NCI-H226 (cell line): ENCODE measurements at regions not wholly inside any gene's neighbourhood (a gene's known extent, or its start where the extent isn't known, plus 50 kb on each side); places are given as distances from the start of the nearest gene placed in this dataset.

Experiments
- DNase-seq: peaks from one replicate; pipeline ENCODE4 v3.0.0-alpha.2; 2015

- no peak for DNase-seq
Observed at GRCh38 chr5:124581738-124582560, 164.5 kb downstream of the ZNF608 start.

DNA sequence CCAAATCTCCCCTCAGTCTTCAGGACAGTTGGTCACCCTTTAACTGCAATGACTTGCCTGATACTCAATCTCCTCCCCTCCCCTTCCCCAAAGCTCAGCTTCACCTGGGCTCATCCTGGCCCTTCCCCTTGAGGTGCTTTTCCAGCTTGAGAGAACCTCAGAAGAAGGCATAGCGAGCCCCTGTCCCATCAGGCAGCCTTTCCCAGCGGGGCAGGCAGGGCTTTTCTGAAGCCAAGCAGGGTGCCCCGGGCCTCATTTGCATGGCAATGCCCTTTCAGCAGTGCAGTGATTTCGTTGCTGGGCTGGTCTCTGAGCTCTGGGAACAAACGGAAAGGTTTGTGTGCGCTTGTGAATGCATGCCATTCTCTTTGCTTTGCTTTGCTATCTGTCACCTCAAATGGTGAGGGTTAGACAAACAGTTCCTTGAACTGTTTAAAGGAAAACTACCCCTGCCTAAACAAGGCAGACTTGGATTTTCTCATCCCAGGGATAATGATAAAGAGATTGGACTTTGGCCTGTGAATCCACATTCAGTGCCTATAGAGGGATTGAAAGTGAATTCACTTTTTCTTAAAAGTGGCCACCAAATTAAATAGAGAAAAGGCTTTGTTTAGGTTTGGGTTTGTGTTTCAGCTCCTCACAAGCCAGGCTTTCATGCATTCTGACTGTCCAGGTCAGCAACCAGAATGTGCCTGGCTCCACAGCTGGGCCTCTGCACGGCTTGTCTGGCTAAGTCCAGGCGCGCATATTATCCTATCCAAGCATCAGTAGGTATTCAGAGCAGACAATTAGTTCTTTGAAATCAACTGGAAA, 165.3 kb downstream of the ZNF608 start:
- no peak for DNase-seq

DNA sequence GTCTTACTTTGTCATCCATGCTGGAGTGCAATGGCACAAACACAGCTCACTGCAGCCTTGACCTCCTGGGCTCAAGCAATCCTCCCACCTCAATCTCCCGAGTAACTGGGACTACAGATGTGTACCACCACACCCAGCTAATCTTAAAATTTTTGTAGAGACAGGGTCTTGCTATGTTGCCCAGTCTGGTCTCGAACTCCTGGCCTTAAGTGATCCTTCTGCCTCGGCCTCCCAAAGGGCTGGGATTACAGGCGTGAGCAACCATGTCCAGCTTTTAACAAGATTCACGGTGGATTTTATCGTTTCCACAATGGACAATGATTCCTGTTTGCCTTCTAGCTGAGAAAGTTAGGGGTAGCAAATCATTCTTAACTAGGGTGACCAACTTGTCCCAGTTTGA, 165.9 kb downstream of the ZNF608 start:
- no peak for DNase-seq

GRCh38 chr5:124576848-124577409, 169.5 kb downstream of the ZNF608 start:
- no peak for DNase-seq

DNA sequence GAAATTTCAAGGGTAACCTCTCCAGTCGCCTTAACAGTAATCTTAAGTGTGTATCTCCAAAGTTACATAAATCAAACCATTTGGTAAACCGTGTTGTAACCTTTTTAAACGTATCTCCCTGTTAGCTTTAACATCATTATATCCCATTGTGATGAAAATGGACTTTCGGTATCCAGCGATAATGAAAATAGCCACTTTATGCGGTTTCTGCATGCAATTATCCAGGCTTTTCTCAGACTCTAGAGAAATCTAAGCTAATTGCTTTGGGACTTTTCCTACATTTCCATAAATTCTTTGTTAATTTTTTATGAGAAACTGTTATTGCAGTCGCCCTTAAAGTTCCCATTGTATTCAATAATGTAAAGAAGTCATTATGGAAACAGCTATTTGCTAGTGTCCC, 170.7 kb downstream of the ZNF608 start:
- no peak for DNase-seq

DNA sequence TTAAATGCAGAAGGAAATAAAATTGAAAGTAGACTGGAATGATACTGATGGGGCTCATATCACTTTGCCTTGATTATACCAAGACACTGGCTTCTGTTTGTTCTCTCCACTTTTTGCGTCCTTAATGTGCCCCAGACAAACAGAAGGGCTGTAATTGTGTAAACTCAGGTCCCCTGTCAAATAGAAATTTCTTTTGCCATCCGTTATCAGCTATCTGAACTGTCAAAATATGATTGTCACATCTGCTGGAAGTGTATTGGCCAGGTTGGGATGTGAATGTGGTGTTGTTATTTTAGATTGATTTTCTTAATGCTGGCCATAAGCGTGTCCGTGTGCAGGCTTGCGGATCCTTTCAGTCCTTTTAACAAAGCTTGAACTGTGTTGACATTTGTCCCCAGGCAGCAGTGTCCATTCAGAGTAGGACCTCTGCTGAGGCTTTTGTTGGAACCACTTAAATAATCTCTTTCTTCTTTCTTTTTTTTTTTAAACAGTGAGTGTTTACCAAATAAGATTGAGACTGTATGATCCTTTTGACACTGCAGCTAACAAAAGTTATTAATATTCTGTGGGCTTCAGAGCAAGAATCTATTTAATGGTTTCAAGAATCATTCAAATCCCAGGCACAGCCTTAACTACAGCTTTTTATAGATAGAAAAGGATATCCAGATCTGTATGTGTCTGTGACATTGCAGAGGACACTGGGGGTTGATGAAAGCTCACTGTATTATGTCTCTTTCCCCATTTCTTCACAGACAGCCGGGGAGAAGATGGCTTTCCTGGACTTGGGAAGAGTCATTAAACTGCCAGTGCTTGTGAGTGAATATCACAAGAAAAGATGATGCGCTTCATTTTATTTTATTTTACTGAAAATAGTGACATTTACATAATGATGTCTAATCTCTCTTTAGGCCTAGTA, 171.7 kb downstream of the ZNF608 start:
- no peak for DNase-seq

- no peak for DNase-seq
Observed at GRCh38 chr5:124572971-124573370, 173.5 kb downstream of the ZNF608 start.

DNA sequence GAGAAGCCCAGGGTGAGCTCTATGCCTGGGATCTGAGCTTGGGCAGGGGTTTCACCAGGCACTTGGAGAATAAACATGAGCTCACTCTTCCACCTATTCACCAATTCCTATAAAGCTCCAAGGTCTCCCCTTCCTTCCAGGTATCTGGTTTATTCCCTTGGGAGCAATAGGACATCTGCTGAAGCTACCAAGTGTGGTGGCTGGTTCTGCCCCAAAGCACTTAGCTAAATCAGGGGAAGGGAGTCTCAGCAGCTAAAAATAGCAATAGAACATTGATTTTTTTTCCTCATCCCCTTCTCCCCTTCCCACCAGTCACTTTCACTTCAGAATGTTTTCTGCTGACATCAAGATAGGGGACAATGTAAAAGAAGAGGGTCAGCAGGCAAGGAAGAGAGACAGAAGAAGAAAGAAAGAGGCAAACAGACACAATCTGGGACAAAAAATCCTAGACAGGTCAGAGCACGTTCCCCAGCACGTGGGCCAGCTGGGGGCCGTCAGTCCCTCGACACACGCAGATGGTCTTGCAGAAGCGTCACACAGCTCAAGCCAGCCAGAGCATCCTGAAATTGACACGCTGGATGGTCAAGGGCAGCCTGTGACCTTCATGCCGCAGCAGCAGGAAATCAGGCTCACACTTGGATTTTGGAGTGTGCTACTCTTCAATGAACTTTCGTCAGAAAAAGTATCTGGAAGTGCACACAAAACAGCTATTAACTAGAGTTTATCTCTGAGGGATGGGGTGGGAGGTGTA, 176.0 kb downstream of the ZNF608 start:
- DNase-seq, result no peak

DNA sequence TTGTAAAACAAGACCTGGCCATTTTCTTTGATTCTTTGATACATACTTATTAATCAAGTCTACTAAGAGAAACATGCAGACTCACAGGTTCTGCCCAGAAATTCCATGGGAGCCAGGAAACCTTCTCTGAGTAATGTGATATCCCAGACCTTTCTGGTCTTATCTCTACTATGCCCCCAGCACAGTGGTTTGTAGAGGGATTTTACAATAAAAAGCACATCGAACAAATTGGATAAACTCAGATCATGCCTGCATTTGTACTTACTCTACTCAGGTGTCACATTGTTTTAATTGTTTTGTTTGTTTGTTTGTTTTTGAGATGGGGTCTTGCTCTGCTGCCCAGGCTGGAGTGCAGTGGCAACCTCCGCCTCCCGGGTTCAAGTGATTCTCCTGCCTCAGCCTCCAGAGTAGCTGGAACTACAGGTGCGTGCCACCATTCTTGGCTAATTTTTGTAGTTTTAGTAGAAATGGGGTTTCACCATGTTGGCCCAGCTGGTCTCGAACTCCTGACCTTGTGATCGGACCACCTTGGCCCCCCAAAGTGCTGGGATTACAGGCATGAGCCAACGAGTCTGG, 179.5 kb downstream of the ZNF608 start:
- peak; percentile 9 for DNase-seq

- DNase-seq, result no peak
Observed at GRCh38 chr5:124561451-124561850, 185.0 kb downstream of the ZNF608 start.

DNA sequence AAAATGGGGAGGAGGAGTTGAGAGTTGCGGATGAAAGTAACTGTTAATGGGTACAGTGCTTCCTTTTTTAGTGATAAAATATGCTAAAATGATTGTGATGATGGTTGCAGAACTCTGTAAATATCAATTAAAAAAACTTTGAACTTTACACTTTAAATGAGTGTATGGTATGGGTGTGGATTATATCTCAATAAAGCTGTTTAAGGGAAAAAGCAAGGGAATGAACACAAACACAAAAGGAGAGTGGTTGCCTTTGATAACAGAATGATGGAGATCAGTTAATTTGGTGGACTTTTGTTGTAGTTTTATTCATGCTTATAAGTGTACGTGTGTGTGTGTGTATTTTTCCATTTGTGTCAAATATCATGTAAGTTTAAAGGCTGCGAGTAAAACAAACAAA, 186.1 kb downstream of the ZNF608 start:
- DNase-seq, result no peak

- no peak for DNase-seq
Observed at GRCh38 chr5:124557761-124558160, 188.7 kb downstream of the ZNF608 start.

- no peak for DNase-seq
Observed at GRCh38 chr5:124554746-124555578, 191.5 kb downstream of the ZNF608 start.

DNA sequence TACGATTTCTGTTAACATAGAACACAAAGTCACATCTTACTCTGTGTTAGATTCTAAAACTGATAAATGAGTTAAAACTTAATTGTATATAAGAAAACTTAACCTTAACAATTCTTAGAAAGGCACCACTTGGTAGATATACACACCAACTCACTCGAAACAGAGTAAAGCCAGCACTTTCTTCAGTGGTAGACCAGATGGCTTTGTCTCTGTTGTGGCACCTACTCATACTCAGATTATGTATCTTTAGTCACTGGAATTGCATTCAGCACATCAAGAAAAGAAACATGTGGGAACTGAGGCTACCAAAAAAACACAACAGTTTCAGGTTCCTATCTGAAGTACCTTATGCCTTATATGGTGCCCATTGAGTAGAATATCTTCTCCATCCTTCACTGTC, 192.5 kb downstream of the ZNF608 start:
- DNase-seq, result no peak

DNA sequence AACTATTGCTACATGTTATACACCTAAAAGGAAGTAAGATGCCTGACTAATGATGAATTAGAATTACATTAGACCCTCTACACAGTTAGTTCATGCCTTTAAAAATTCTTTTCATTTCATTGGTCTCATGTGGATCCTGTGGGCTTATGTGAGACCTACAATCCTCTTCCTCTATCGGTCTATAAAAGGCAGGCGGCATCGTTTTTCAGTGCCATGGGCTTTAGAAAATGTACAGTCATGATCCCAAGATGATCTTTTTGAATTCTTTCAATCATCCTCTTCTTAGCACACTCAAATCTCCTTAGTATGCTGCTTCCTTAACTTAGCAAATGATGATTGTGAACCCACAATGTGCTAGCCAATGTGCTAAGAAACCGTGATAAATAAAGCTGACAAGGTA, 193.9 kb downstream of the ZNF608 start:
- no peak for DNase-seq

DNA sequence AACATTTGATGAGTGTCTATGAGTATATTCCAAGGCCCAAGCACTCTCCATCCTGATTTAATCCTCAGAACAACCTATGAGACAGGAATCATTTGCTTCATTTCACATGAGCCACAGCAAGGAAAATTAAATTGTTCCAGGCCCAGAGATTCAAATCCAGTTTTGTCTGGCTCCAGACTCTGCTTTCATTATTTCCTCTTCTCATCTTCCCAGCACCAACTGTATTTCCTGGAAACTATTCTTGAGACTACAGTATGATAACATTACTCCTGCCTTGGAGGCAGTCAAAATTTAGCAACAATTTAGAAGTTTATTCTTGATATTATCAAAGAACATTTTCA, 194.5 kb downstream of the ZNF608 start:
- DNase-seq, result no peak

- no peak for DNase-seq
Observed at GRCh38 chr5:124550731-124551130, 195.7 kb downstream of the ZNF608 start.

DNA sequence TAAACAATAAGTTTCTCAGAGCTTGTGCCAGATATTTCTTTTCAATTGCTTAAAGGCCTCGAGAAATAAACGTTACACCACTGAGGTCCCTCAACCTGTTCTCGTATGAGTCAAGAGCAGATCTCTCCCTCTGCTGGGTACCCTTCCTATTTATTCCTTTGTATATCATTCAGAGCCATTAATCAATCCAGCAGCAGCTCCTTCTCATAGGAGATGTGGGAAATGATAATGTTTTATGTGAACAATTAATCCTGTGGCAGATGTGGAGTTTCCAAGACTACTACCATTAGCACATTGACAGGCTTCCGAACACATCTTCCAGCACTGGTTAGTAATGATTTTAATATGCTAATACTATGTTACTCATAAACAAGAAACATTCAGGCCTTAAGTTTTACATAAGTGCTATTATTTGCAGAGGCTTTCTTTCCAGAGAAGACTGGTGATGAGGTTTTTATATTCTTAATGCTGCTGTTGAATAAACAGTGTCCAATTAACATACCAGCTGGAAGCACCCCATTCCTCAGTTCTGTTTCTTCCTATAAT, 196.5 kb downstream of the ZNF608 start:
- DNase-seq, result no peak

- DNase-seq, result peak; percentile 26
Observed at GRCh38 chr5:124546643-124547042, 199.8 kb downstream of the ZNF608 start.

DNA sequence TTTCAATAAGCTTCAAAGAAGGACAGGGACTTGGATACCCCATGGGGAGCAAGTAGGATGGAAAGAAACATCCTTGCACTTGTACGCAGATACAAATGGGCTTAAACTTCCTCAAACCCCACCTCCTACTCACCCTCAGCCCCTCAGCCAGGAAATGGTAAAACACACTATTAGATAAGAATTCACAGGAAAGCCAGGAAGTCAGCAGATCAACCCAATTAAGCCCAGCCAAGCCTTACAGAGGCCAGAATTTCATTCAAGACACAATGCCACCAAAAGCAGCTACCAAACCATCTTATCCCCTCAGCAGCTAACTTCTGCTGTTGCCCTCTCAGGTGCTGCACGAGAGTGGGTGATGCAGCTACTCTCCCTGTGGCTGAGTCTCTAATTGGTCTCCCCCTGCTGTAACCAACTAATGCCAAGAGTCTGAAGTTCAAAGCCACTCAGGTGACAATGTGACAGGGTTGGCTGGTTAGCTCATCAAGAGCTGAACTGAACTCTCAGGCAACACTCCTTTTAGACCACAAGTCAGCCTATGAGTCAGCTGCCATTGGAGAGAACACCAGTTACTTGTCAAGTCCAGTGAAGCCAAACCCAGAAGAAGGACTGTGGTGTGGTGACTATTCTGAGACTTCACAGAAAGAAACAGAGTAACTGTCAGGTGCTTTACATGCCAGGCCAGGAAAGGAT, 201.9 kb downstream of the ZNF608 start:
- DNase-seq, result no peak
